Calu3 (cell line): ENCODE measurements at regions not wholly inside any gene's neighbourhood (a gene's known extent, or its start where the extent isn't known, plus 50 kb on each side); places are given as distances from the start of the nearest gene placed in this dataset.
"Not testable (repeated sequence)": the region's sequence is repeated elsewhere in the genome, so short reads cannot be mapped to it uniquely, and the experiment has no call there.

Source experiments
- BruUV-seq: library from RNA; stranded (reverse); fragments of 400-500 nt; replicated peaks from 2 replicates; lab custom pipeline; 2021; lab: Mats Ljungman, UMichigan
- CTCF ChIA-PET: fragments of 300-600 bp; sonication (Branson Sonifier 250); formaldehyde crosslinking; loops from one replicate; lab custom pipeline; 2022; ENCODE audit warnings: antibody characterized with exemption; lab: Charles Lee
- DNase-seq: peaks from one replicate; pipeline ENCODE4 v3.0.0; 2022
- H3K27ac Mint-ChIP-seq: one replicate; pipeline ENCODE4 v1.8.0; 2022; ENCODE audit warnings: mixed read lengths; ENCODE audit not compliant: unreplicated experiment
- H3K27me3 Mint-ChIP-seq: one replicate; pipeline ENCODE4 v1.8.0; 2022; ENCODE audit warnings: mixed read lengths; ENCODE audit not compliant: unreplicated experiment
- H3K36me3 Mint-ChIP-seq: one replicate; pipeline ENCODE4 v1.8.0; 2022; ENCODE audit warnings: mild to moderate bottlenecking, moderate library complexity, mixed read lengths; ENCODE audit not compliant: insufficient read depth, unreplicated experiment
- H3K4me1 Mint-ChIP-seq: one replicate; pipeline ENCODE4 v1.8.0; 2022; ENCODE audit warnings: mild to moderate bottlenecking, low read depth, mixed read lengths; ENCODE audit not compliant: unreplicated experiment
- H3K4me3 Mint-ChIP-seq: one replicate; pipeline ENCODE4 v1.8.0; 2022; ENCODE audit warnings: mild to moderate bottlenecking, low read depth, moderate library complexity, mixed read lengths; ENCODE audit not compliant: unreplicated experiment
- H3K9me3 Mint-ChIP-seq: one replicate; pipeline ENCODE4 v1.8.0; 2022; ENCODE audit warnings: low read depth, mixed read lengths; ENCODE audit not compliant: unreplicated experiment
- intact Hi-C: fragments of 100-400 bp; cut with micrococcal nuclease; formaldehyde crosslinking; loops from one replicate; pipeline ENCODE4 v1.10.0; 2022; ENCODE audit not compliant: unreplicated experiment
- TF ChIP-seq, protein P1 (sequence below): fragments of 200-600 bp; IDR thresholded peaks from one replicate; pipeline ENCODE4 v1.8.0; 2022; ENCODE audit warnings: antibody characterized with exemption; ENCODE audit not compliant: unreplicated experiment

GRCh38 chr2:180246268-180246667 lies 239.2 kb upstream of the CWC22 start:
- intact Hi-C loops: no loop called here
- CTCF ChIA-PET: no interaction called here
- TF ChIP-seq, protein P1, sequence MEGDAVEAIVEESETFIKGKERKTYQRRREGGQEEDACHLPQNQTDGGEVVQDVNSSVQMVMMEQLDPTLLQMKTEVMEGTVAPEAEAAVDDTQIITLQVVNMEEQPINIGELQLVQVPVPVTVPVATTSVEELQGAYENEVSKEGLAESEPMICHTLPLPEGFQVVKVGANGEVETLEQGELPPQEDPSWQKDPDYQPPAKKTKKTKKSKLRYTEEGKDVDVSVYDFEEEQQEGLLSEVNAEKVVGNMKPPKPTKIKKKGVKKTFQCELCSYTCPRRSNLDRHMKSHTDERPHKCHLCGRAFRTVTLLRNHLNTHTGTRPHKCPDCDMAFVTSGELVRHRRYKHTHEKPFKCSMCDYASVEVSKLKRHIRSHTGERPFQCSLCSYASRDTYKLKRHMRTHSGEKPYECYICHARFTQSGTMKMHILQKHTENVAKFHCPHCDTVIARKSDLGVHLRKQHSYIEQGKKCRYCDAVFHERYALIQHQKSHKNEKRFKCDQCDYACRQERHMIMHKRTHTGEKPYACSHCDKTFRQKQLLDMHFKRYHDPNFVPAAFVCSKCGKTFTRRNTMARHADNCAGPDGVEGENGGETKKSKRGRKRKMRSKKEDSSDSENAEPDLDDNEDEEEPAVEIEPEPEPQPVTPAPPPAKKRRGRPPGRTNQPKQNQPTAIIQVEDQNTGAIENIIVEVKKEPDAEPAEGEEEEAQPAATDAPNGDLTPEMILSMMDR: no peak
- Mint-ChIP-seq H3K4me1 (no peaks in the 10 kb centered on the region), H3K4me3 (no peak overlapping the region), H3K9me3 (peaks cover 3% of the 10 kb centered on the region), H3K27me3 (no peaks in the 10 kb centered on the region), H3K36me3 (no peaks in the 10 kb centered on the region), H3K27ac (no peak overlapping the region)
- no peak for DNase-seq
- BruUV-seq: no TSS peak

DNA sequence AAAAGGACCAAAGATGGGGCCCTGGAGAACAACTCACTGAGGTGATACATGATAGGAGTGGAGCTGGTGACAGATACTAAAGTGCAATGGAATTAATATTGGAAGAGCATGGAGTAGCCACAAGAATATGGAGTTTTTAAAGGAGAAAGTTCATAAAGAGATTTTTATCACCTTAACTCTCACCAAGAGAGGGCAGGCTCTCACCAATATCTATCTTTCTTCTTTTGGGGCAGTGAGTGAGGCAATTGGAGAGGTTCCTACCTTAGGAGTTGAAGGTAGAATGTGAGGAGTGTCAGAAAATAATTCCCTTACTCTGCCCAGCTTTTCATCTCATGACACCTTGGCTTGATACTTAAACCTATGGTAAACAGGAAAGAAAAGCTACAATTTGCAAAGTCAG lies 233.7 kb upstream of the CWC22 start:
- intact Hi-C loops: loop anchor here (1.0 to 5.0 kb wide), 6 partner anchors 112 to 818 kb away; no protein-coding TSS in a partner anchor
- TF ChIP-seq, protein P1: peak; percentile 45
- peaks cover 8% of the 10 kb centered on the region for H3K4me1 Mint-ChIP-seq
- no TSS peak for BruUV-seq
- no peak overlapping the region for H3K4me3 Mint-ChIP-seq
- no peaks in the 10 kb centered on the region for H3K36me3 Mint-ChIP-seq
- no peak overlapping the region for H3K27ac Mint-ChIP-seq
- CTCF ChIA-PET: interaction anchor here (0.5 to 1.4 kb wide), 3 partner anchors 171 to 521 kb away, joined by 3 to 4 read pairs (median 3); no protein-coding TSS in a partner anchor
- peak; percentile 21 for DNase-seq
- peaks cover 6% of the 10 kb centered on the region for H3K9me3 Mint-ChIP-seq
- H3K27me3 Mint-ChIP-seq: no peaks in the 10 kb centered on the region

DNA sequence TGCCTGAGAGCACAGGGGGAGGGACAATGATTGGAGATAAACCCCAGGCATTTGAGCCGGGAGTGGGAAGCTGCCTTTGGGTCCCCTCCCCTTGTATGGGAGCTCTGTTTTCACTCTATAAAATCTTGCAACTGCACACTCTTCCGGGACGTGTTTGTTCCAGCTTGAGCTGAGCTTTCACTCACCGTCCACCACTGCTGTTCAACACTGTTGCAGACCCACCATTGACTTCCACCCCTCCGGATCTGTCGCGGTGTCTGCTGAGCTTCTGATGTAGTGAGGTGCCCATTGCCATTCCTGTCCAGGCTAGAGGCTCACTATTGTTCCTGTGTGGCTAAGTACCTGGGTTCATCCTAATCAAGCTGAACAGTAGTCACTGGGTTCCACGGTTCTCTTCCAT lies 231.6 kb upstream of the CWC22 start:
- peaks cover 6% of the 10 kb centered on the region for H3K9me3 Mint-ChIP-seq
- BruUV-seq: no TSS peak
- no peaks in the 10 kb centered on the region for H3K27me3 Mint-ChIP-seq
- DNase-seq: no peak
- no peak overlapping the region for H3K27ac Mint-ChIP-seq
- no peaks in the 10 kb centered on the region for H3K36me3 Mint-ChIP-seq
- H3K4me1 Mint-ChIP-seq: peaks cover 8% of the 10 kb centered on the region
- TF ChIP-seq, protein P1: no peak
- CTCF ChIA-PET: interaction anchor here (0.5 to 1.4 kb wide), 2 partner anchors 163 to 820 kb away, joined by 3 read pairs; no protein-coding TSS in a partner anchor
- intact Hi-C loops: no loop called here
- H3K4me3 Mint-ChIP-seq: no peak overlapping the region

DNA sequence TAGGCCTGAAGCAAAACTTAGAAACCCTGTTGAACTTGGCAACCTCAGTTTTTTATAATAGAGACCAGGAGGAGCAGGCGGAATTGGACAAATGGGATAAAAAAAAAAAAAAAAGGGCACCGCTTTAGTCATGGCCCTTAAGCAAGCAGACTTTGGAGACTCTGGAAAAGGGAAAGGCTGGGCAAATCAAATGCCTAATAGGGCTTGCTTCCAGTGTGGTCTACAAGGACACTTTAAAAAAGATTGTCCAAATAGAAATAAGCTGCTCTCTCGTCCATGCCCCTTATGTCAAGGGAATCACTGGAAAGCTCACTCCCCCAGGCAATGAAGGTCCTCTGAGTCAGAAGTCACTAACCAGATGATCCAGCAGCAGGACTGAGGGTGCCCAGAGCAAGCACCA lies 229.0 kb upstream of the CWC22 start:
- H3K4me3 Mint-ChIP-seq, BruUV-seq, DNase-seq, H3K9me3 Mint-ChIP-seq, H3K27ac Mint-ChIP-seq, H3K27me3 Mint-ChIP-seq, H3K36me3 Mint-ChIP-seq, intact Hi-C loops, CTCF ChIA-PET: not testable (repeated sequence)
- H3K4me1 Mint-ChIP-seq: peaks cover 15% of the 10 kb centered on the region

- H3K27me3 Mint-ChIP-seq, H3K36me3 Mint-ChIP-seq, CTCF ChIA-PET, BruUV-seq, intact Hi-C loops, DNase-seq, H3K9me3 Mint-ChIP-seq, H3K27ac Mint-ChIP-seq, H3K4me3 Mint-ChIP-seq: not testable (repeated sequence)
- peaks cover 17% of the 10 kb centered on the region for H3K4me1 Mint-ChIP-seq
Observed at GRCh38 chr2:180235506-180235905, 228.4 kb upstream of the CWC22 start.

DNA sequence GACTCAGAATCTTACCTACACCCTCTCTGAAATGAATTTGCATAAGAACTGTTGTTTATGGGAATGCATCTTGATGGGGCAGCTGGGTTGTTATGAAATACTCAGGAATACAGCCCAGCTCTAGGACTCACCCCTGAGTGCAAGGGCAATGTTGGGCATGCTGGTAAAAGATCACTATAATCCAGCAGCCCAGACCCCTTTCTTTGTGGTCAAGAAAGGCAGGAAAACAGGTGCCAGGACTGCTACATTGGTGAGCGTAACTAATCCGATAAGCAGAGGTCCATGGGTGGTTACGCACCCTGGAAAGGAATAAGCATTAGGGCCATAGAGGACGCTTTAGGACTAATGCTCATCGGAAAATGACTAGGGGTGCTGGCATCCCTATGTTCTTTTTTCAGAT lies 227.9 kb upstream of the CWC22 start:
- CTCF ChIA-PET, BruUV-seq, DNase-seq, intact Hi-C loops, H3K27me3 Mint-ChIP-seq, H3K9me3 Mint-ChIP-seq, H3K27ac Mint-ChIP-seq, H3K4me3 Mint-ChIP-seq, H3K36me3 Mint-ChIP-seq: not testable (repeated sequence)
- H3K4me1 Mint-ChIP-seq: peaks cover 17% of the 10 kb centered on the region
